Stomach (tissue), 8 donors: ENCODE measurements at regions not wholly inside any gene's neighbourhood (a gene's known extent, or its start where the extent isn't known, plus 50 kb on each side); places are given as distances from the start of the nearest gene placed in this dataset.

Source experiments
- DNase-seq, 2 donors: peaks; one replicate each; pipeline versions ENCODE4 v3.0.0 to v3.0.0-alpha.2; 2013 to 2019
- H3K27ac ChIP-seq, 5 donors: fragments of 200-600 bp in 4 of 5; sonication (generic) in 4 of 5; one replicate each; pipeline ENCODE4 v1.5.1; 2013 to 2019; ENCODE audit warnings: mild to moderate bottlenecking in 1 of 5, moderate library complexity in 1 of 5
- H3K27me3 ChIP-seq, 3 donors: fragments of 200-600 bp; sonication (generic); one replicate each; pipeline ENCODE4 v1.5.1; 2017 to 2019; ENCODE audit warnings: mixed run types in 1 of 3
- H3K36me3 ChIP-seq, 4 donors: fragments of 200-600 bp; sonication (generic); 1 replicate in 3 of 4; 2 replicates in 1 of 4; pipeline ENCODE4 v1.5.1; 2016 to 2019
- H3K4me1 ChIP-seq, 4 donors: fragments of 200-600 bp; sonication (generic); one replicate each; pipeline ENCODE4 v1.5.1; 2016 to 2019
- H3K4me3 ChIP-seq, 4 donors: fragments of 200-600 bp; sonication (generic) in 3 of 4; one replicate each; pipeline ENCODE4 v1.5.1; 2016 to 2019; ENCODE audit warnings: mild to moderate bottlenecking in 1 of 4
- H3K9me3 ChIP-seq, 4 donors: fragments of 200-600 bp; sonication (generic); one replicate each; pipeline ENCODE4 v1.5.1; 2016 to 2019
- EP300 ChIP-seq: sonication (generic); formaldehyde crosslinking; IDR thresholded peaks from one replicate; pipeline ENCODE4 v1.6.1; 2017; ENCODE audit warnings: antibody characterized with exemption
- POLR2A ChIP-seq, 4 donors: fragments of 450-650 bp; IDR thresholded peaks; one replicate each; pipeline ENCODE4 v1.6.1; 2016; ENCODE audit warnings: antibody characterized with exemption in 4 of 4, control low read depth in 2 of 4, mild to moderate bottlenecking in 1 of 4, moderate library complexity in 1 of 4
- POLR2AphosphoS5 ChIP-seq, 3 donors: sonication (generic); formaldehyde crosslinking; IDR thresholded peaks; one replicate each; pipeline ENCODE4 v1.6.1; 2016; ENCODE audit warnings: antibody characterized with exemption in 3 of 3
- WGBS, 5 donors: extraction: QIAGEN DNeasy Blood & Tissue Kit in 3 of 5; methylation state at CpG; one replicate each; pipeline versions ENCODE4 v1.1.5 to v1.1.7; 2013 to 2018; 5-methylcytosine and 5-hydroxymethylcytosine counted together
- intact Hi-C: fragments of 100-400 bp; cut with DNase I; formaldehyde crosslinking; loops from one replicate; pipeline ENCODE4 v1.15.1; 2023; ENCODE audit warnings: low total_unique reads
- TF ChIP-seq, protein P1 (sequence below), 7 experiments: fragments of 450-650 bp in 4 of 7; fragments of 200-600 bp in 3 of 7; sonication (generic) in 3 of 7; IDR thresholded peaks; one replicate each; pipeline ENCODE4 v1.5.1; 2016 to 2019; ENCODE audit warnings: antibody characterized with exemption in 7 of 7, control low read depth in 2 of 7, mild to moderate bottlenecking in 1 of 7
- donor health status: healthy with polysubstance abuse.
- donor health status: Bipolar disorder and iron deficiency.
- donor health status: healthy.

DNA sequence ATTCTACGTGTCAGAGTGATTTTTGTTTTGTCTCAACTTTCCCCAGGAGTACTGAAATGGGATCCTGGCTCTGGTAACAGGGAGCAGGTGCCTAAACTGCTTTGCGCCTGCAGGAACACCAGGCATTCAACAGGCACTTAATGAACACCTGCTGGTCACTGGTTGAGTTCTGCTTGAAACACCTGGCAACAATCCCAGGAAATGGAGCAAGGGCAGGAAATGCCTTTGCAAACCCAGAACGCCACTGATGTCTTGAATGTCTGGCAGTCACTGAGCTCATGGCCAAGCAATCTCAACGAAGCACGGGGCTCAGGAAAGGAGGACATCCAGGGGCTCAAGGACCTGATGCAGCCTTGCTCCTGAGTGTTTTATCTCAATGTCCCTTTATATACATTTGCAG, 360.0 kb upstream of the RAB6C start:
- H3K36me3 ChIP-seq = no peaks in the 10 kb centered on the region
- H3K4me3 ChIP-seq = no peak overlapping the region
- H3K4me1 ChIP-seq = no peaks in the 10 kb centered on the region
- peak in 1 of 2 donors; percentile 26 for DNase-seq
- WGBS, 5 donors = 28 to 59% (median 38%) methylated on average over 5 of the region's 5 CpGs
- intact Hi-C loops = no loop called here
- no peak overlapping the region for H3K27ac ChIP-seq
- H3K9me3 ChIP-seq = no peaks in the 10 kb centered on the region
- no peak for TF ChIP-seq POLR2A (IDR thresholded peaks at IDR 0.05)
- TF ChIP-seq, protein P1, sequence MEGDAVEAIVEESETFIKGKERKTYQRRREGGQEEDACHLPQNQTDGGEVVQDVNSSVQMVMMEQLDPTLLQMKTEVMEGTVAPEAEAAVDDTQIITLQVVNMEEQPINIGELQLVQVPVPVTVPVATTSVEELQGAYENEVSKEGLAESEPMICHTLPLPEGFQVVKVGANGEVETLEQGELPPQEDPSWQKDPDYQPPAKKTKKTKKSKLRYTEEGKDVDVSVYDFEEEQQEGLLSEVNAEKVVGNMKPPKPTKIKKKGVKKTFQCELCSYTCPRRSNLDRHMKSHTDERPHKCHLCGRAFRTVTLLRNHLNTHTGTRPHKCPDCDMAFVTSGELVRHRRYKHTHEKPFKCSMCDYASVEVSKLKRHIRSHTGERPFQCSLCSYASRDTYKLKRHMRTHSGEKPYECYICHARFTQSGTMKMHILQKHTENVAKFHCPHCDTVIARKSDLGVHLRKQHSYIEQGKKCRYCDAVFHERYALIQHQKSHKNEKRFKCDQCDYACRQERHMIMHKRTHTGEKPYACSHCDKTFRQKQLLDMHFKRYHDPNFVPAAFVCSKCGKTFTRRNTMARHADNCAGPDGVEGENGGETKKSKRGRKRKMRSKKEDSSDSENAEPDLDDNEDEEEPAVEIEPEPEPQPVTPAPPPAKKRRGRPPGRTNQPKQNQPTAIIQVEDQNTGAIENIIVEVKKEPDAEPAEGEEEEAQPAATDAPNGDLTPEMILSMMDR (IDR thresholded peaks at IDR 0.05) = no peak
- TF ChIP-seq EP300 = no peak
- TF ChIP-seq POLR2AphosphoS5 (IDR thresholded peaks at IDR 0.05) = no peak
- H3K27me3 ChIP-seq = peaks cover 0 to 5% (median 0%) of the 10 kb centered on the region in 3 donors

DNA sequence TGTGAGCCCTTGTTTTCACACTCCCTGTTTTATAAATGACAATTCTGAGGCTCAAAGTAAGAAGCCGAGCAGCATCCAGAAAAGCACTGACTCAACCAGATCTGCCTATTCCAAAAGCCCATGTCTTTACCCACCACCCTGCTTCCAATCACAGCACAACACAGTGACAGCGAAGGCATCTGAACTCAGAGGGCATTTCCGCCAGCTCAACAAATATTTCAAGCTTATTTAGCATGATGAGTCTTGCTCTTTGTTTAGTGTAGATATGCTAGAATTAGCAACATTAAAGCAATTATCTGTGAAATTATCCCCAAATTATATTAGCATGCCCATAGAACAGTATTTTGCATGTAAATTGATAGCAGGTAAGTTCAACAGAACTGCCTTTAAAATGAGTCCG, 359.1 kb upstream of the RAB6C start:
- H3K4me1 ChIP-seq = no peaks in the 10 kb centered on the region
- 81 to 93% (median 89%) methylated on average over 4 of the region's 4 CpGs for WGBS, 5 donors
- no peak for TF ChIP-seq POLR2AphosphoS5 (IDR thresholded peaks at IDR 0.05)
- no peak for TF ChIP-seq POLR2A (IDR thresholded peaks at IDR 0.05)
- no peak for TF ChIP-seq EP300
- TF ChIP-seq, protein P1 (IDR thresholded peaks at IDR 0.05) = no peak
- no peaks in the 10 kb centered on the region for H3K36me3 ChIP-seq
- intact Hi-C loops = no loop called here
- H3K4me3 ChIP-seq = no peak overlapping the region
- DNase-seq = no peak
- no peaks in the 10 kb centered on the region for H3K9me3 ChIP-seq
- no peak overlapping the region for H3K27ac ChIP-seq
- peaks cover 0 to 5% (median 0%) of the 10 kb centered on the region in 3 donors for H3K27me3 ChIP-seq

- intact Hi-C loops = no loop called here
- 79 to 88% (median 83%) methylated on average over 5 to 6 of the region's 6 CpGs for WGBS, 5 donors
- H3K4me3 ChIP-seq = no peak overlapping the region
- TF ChIP-seq, protein P1 (IDR thresholded peaks at IDR 0.05) = no peak
- TF ChIP-seq POLR2A (IDR thresholded peaks at IDR 0.05) (no peak), EP300 (no peak), POLR2AphosphoS5 (IDR thresholded peaks at IDR 0.05) (no peak)
- H3K36me3 ChIP-seq = no peaks in the 10 kb centered on the region
- H3K27ac ChIP-seq = no peak overlapping the region
- DNase-seq = no peak
- no peaks in the 10 kb centered on the region for H3K9me3 ChIP-seq
- peaks cover 0 to 2% (median 0%) of the 10 kb centered on the region in 3 donors for H3K27me3 ChIP-seq
- no peaks in the 10 kb centered on the region for H3K4me1 ChIP-seq
Observed at GRCh38 chr2:129623783-129624182, 355.7 kb upstream of the RAB6C start.

- no peaks in the 10 kb centered on the region for H3K27me3 ChIP-seq
- TF ChIP-seq POLR2A (IDR thresholded peaks at IDR 0.05) = no peak
- intact Hi-C loops = no loop called here
- H3K36me3 ChIP-seq = no peaks in the 10 kb centered on the region
- WGBS, 5 donors = 78 to 86% (median 84%) methylated on average over 9 of the region's 9 CpGs
- H3K27ac ChIP-seq = no peak overlapping the region
- no peaks in the 10 kb centered on the region for H3K9me3 ChIP-seq
- H3K4me1 ChIP-seq = no peaks in the 10 kb centered on the region
- DNase-seq = no peak
- H3K4me3 ChIP-seq = no peak overlapping the region
Observed at GRCh38 chr2:129627437-129627836, 352.0 kb upstream of the RAB6C start.

GRCh38 chr2:129636692-129637091, 342.8 kb upstream of the RAB6C start:
- WGBS, 5 donors = 86 to 96% (median 92%) methylated on average over 9 of the region's 9 CpGs
- no peak for DNase-seq
- H3K4me1 ChIP-seq = no peaks in the 10 kb centered on the region
- H3K36me3 ChIP-seq = no peaks in the 10 kb centered on the region
- TF ChIP-seq POLR2AphosphoS5 (IDR thresholded peaks at IDR 0.05) (no peak), POLR2A (IDR thresholded peaks at IDR 0.05) (no peak), EP300 (no peak)
- TF ChIP-seq, protein P1 (IDR thresholded peaks at IDR 0.05) = no peak
- intact Hi-C loops = no loop called here
- H3K4me3 ChIP-seq = no peak overlapping the region
- no peak overlapping the region for H3K27ac ChIP-seq
- H3K9me3 ChIP-seq = no peaks in the 10 kb centered on the region
- no peaks in the 10 kb centered on the region for H3K27me3 ChIP-seq
